Cardiac muscle cell (in vitro differentiated cells and primary cell): ENCODE measurements at regions not wholly inside any gene's neighbourhood (a gene's known extent, or its start where the extent isn't known, plus 50 kb on each side); places are given as distances from the start of the nearest gene placed in this dataset.

Experiments
- DNase-seq, 2 donors: peaks; one replicate each; pipeline versions ENCODE4 v3.0.0 to v3.0.0-alpha.2; 2010 to 2017; ENCODE audit warnings: low read depth in 1 of 2, low spot score in 1 of 2
- H3K27ac ChIP-seq: fragments of 200-600 bp; sonication (generic); 2 replicates; pipeline ENCODE4 v1.5.1; 2016
- H3K27me3 ChIP-seq: fragments of 200-600 bp; sonication (generic); 2 replicates; pipeline ENCODE4 v1.6.0; 2016; ENCODE audit warnings: control low read depth
- H3K36me3 ChIP-seq: fragments of 200-600 bp; sonication (generic); 2 replicates; pipeline ENCODE4 v1.5.1; 2016; ENCODE audit warnings: control low read depth
- H3K4me1 ChIP-seq: fragments of 200-600 bp; sonication (generic); 2 replicates; pipeline ENCODE4 v1.8.1; 2017; ENCODE audit warnings: low read depth, mild to moderate bottlenecking, mixed run types
- H3K4me3 ChIP-seq: fragments of 200-600 bp; sonication (generic); 2 replicates; pipeline ENCODE4 v1.5.1; 2016; ENCODE audit warnings: mild to moderate bottlenecking
- H3K9me3 ChIP-seq: fragments of 200-600 bp; sonication (generic); 2 replicates; pipeline ENCODE4 v1.5.1; 2017; ENCODE audit warnings: low read depth, mild to moderate bottlenecking, control low read depth
- TF ChIP-seq, protein P1 (sequence below): IDR thresholded peaks from 2 replicates; pipeline ENCODE4 v1.5.1; 2012; ENCODE audit warnings: low read depth, mild to moderate bottlenecking, low read length

DNA sequence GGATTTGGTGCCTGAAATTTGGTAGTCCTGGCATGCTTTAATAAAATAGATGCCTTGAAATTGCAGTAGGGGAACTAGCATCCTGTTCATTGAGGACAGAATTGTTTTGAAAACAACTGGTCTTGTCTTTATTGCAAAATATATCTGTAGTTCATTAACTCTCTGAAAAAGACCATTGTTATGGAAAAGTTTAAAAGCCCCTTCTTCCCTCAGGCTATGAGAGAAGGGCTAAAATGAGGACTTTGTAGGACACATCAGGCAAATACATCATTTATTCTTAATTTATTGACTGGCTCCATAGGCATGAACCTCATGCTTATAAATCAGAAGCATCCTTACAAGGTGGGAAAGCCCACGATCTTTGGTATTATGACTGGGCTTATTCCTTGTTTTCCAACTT is 221.0 kb upstream of the CBLB start:
- no peaks in the 10 kb centered on the region for H3K36me3 ChIP-seq
- DNase-seq: no peak
- H3K27ac ChIP-seq: no peak overlapping the region
- no peaks in the 10 kb centered on the region for H3K27me3 ChIP-seq
- H3K4me3 ChIP-seq: no peak overlapping the region
- TF ChIP-seq, protein P1, sequence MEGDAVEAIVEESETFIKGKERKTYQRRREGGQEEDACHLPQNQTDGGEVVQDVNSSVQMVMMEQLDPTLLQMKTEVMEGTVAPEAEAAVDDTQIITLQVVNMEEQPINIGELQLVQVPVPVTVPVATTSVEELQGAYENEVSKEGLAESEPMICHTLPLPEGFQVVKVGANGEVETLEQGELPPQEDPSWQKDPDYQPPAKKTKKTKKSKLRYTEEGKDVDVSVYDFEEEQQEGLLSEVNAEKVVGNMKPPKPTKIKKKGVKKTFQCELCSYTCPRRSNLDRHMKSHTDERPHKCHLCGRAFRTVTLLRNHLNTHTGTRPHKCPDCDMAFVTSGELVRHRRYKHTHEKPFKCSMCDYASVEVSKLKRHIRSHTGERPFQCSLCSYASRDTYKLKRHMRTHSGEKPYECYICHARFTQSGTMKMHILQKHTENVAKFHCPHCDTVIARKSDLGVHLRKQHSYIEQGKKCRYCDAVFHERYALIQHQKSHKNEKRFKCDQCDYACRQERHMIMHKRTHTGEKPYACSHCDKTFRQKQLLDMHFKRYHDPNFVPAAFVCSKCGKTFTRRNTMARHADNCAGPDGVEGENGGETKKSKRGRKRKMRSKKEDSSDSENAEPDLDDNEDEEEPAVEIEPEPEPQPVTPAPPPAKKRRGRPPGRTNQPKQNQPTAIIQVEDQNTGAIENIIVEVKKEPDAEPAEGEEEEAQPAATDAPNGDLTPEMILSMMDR: no peak
- H3K9me3 ChIP-seq: no peaks in the 10 kb centered on the region
- H3K4me1 ChIP-seq: no peaks in the 10 kb centered on the region

DNA sequence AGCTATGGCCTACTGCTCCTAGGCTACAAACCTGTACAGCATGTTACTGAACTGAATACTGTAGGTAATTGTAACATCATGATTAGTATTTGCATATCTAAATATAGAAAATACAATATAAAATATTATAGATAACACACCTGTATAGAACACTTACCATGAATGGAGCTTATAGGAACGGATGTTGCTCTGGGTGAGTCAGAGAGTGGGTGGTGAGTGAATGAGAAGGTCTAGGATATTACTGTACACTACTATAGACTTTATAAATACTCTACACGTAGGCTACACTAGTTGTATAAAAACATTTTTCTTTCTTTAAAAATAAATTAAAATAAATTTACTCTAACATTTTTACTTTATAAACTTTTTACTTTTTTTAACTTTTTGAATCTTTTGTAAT is 224.0 kb upstream of the CBLB start:
- Histone ChIP-seq H3K36me3 (no peaks in the 10 kb centered on the region), H3K27me3 (no peaks in the 10 kb centered on the region), H3K9me3 (no peaks in the 10 kb centered on the region), H3K4me1 (peaks cover 7% of the 10 kb centered on the region), H3K27ac (no peak overlapping the region), H3K4me3 (no peak overlapping the region)
- no peak for DNase-seq
- TF ChIP-seq, protein P1: no peak

DNA sequence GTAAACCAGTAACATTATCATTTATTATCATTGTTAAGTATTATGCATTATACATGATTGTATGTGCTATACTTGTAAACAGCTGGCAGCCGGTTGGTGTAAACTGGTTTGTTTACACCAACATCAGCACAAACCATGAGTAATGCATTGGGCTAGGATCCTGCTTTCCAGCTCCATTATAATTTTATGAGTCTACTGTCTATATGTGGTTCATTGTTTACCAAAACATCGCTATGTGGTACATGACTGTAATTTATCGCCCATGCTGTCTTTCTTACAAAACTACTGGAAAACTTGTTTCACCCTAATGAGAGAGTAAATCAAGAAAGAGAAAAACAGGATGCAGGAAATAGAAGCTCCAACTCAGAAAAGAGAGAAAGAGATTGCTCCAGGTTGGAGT is 224.8 kb upstream of the CBLB start:
- no peaks in the 10 kb centered on the region for H3K36me3 ChIP-seq
- H3K4me3 ChIP-seq: no peak overlapping the region
- no peaks in the 10 kb centered on the region for H3K27me3 ChIP-seq
- TF ChIP-seq, protein P1: no peak
- DNase-seq: no peak
- H3K4me1 ChIP-seq: peaks cover 7% of the 10 kb centered on the region
- H3K27ac ChIP-seq: no peak overlapping the region
- H3K9me3 ChIP-seq: no peaks in the 10 kb centered on the region

DNA sequence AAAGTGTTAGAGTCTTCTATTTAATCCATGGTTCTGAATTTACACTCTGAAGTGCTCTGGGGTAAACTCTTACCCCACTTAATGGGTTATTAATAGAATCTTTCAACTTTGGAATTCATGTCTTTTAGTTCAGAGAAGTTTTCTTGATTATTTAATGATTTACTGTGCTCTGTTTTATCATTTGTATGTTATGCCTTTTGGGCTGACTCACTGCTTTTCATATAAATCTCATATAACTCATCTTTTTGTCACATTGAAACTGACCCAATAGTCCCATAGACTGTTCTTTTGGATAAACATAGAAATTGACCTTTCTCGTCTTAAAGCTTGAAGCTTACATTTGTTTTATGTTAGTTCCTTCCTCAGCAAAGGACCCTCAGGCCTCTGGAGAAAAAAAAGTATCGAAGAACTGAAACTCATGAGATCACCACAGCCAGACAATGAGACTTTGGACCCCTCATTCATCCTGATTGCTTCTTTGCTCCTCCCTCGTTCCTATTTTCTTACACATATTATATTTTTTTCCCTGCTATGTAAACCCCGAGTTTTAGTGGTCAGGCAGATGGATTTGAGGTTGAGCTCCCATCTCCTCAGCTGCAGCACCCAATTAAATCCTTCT is 229.1 kb upstream of the CBLB start:
- no peak for DNase-seq
- H3K4me3 ChIP-seq: no peak overlapping the region
- TF ChIP-seq, protein P1: no peak

DNA sequence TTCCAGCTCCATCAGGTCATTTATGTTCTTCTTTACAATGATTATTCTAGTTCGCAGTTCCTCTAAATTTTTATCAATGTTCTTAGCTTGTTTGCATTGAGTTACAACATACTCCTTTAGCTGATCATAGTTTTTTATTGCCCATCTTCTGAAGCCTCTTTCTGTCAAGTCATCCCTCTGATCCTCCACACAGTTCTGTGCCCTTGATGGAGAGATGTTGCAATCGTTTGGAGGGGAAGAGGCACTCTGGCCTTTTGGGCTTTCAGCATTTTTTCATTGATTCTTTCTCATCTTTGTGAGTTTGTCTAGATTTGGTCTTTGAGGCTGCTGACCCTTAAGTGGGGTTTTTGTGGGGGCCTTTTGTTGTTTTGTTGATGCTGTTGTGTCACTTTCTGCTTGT is 234.6 kb upstream of the CBLB start:
- Histone ChIP-seq H3K9me3 (no peaks in the 10 kb centered on the region), H3K36me3 (no peaks in the 10 kb centered on the region), H3K27ac (no peak overlapping the region), H3K4me1 (no peaks in the 10 kb centered on the region), H3K4me3 (no peak overlapping the region), H3K27me3 (no peaks in the 10 kb centered on the region)
- no peak for DNase-seq
- TF ChIP-seq, protein P1: no peak

More for the DNA sequence above, 229.1 kb upstream of the CBLB start:
- peaks cover 7% of the 10 kb centered on the region for H3K4me1 ChIP-seq
- H3K27me3 ChIP-seq: no peaks in the 10 kb centered on the region
- no peaks in the 10 kb centered on the region for H3K36me3 ChIP-seq
- no peak overlapping the region for H3K27ac ChIP-seq
- H3K9me3 ChIP-seq: no peaks in the 10 kb centered on the region
